MM.1S (cell line): ENCODE measurements at regions not wholly inside any gene's neighbourhood (a gene's known extent, or its start where the extent isn't known, plus 50 kb on each side); places are given as distances from the start of the nearest gene placed in this dataset.

Source experiments
- CTCF ChIP-seq: fragments of 300-600 bp; sonication (generic); IDR thresholded peaks from 2 replicates; pipeline ENCODE4 v1.5.1; 2016; ENCODE audit warnings: antibody characterized with exemption, low read length, mixed read lengths
- EZH2 ChIP-seq: fragments of 300-600 bp; sonication (generic); optimal IDR thresholded peaks from 2 replicates; pipeline ENCODE3; 2017; ENCODE audit warnings: low read depth, mild to moderate bottlenecking, antibody characterized with exemption, low read length, mixed read lengths
- EZH2phosphoT487 ChIP-seq: fragments of 300-600 bp; sonication (generic); IDR thresholded peaks from 2 replicates; pipeline ENCODE4 v1.6.1; 2018; ENCODE audit warnings: antibody characterized with exemption, low read length

DNA sequence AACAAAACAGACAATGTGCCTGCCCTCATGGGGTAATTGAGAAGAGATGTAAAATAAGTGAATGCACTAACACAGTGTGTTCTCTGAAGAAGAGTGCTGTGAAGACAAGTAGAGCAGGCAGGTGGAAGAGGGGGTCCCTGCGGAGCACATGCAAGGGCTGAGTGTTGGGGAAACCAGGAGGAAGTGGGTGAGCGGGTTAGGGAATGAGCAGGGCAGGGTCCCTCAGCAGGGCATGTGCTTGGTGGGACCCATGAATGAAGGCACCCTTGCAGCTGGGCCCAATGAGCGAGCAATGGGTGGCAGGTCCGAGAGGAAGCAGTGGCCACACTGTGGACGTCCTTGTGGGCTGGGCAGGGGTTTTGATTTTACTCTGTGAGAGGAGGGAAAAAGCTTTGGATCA lies 376.6 kb upstream of the COBL start:
- no peak for TF ChIP-seq CTCF
- TF ChIP-seq EZH2, result no peak
- TF ChIP-seq EZH2phosphoT487, result no peak
